ENCODE measurements at regions not wholly inside any gene's neighbourhood (a gene's known extent, or its start where the extent isn't known, plus 50 kb on each side); places are given as distances from the start of the nearest gene placed in this dataset.

DNA sequence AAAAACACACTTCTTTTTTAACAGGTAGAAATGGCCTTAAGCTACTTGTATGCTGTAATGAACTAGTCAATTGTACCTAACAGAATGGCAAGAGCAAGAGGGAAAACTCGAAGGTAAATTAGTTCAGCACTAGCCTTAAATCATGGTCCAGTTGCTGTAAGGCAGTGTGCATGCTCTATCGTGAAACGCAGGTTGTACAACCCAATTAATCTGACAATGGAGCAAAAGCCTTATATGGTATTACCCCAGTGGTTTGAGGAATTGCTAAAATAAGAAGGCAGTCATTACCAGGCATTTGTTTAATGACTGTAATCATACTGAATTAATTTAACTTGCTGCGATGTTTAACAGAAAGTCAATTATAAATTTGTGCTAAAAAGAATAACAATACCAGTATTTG lies 69.3 kb upstream of the SOX4 start:
- TF ChIP-seq, protein P1, sequence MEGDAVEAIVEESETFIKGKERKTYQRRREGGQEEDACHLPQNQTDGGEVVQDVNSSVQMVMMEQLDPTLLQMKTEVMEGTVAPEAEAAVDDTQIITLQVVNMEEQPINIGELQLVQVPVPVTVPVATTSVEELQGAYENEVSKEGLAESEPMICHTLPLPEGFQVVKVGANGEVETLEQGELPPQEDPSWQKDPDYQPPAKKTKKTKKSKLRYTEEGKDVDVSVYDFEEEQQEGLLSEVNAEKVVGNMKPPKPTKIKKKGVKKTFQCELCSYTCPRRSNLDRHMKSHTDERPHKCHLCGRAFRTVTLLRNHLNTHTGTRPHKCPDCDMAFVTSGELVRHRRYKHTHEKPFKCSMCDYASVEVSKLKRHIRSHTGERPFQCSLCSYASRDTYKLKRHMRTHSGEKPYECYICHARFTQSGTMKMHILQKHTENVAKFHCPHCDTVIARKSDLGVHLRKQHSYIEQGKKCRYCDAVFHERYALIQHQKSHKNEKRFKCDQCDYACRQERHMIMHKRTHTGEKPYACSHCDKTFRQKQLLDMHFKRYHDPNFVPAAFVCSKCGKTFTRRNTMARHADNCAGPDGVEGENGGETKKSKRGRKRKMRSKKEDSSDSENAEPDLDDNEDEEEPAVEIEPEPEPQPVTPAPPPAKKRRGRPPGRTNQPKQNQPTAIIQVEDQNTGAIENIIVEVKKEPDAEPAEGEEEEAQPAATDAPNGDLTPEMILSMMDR (IDR thresholded peaks at IDR 0.05), result no peak
- TF ChIP-seq POLR2A (IDR thresholded peaks at IDR 0.05), result no peak
